Hepatocyte (in vitro differentiated cells): ENCODE measurements at regions not wholly inside any gene's neighbourhood (a gene's known extent, or its start where the extent isn't known, plus 50 kb on each side); places are given as distances from the start of the nearest gene placed in this dataset.

ENCODE experiments used
- DNase-seq: peaks from one replicate; pipeline ENCODE4 v3.0.0-alpha.2; 2016; ENCODE audit warnings: low spot score
- H2AFZ ChIP-seq: fragments of 200-600 bp; sonication (generic); 2 replicates; pipeline ENCODE4 v1.6.0; 2016; ENCODE audit warnings: antibody characterized with exemption, mild to moderate bottlenecking
- H3K27ac ChIP-seq: fragments of 200-600 bp; sonication (generic); 2 replicates; pipeline ENCODE4 v1.5.1; 2016; ENCODE audit warnings: mild to moderate bottlenecking
- H3K27me3 ChIP-seq: fragments of 200-600 bp; sonication (generic); 2 replicates; pipeline ENCODE4 v1.6.1; 2016
- H3K36me3 ChIP-seq: fragments of 200-600 bp; sonication (generic); replicated peaks from 2 replicates; pipeline ENCODE4 v1.5.1; 2016; ENCODE audit warnings: low read depth; ENCODE audit not compliant: insufficient read depth
- H3K4me1 ChIP-seq: fragments of 200-600 bp; sonication (generic); 2 replicates; pipeline ENCODE4 v1.5.1; 2016; ENCODE audit warnings: mild to moderate bottlenecking, moderate library complexity; ENCODE audit not compliant: insufficient read depth
- H3K4me2 ChIP-seq: fragments of 200-600 bp; sonication (generic); 2 replicates; pipeline ENCODE4 v1.6.0; 2016
- H3K4me3 ChIP-seq: fragments of 200-600 bp; sonication (generic); 2 replicates; pipeline ENCODE4 v1.5.1; 2016; ENCODE audit warnings: mild to moderate bottlenecking
- H3K79me2 ChIP-seq: fragments of 200-600 bp; sonication (generic); 2 replicates; pipeline ENCODE4 v1.6.0; 2017; ENCODE audit warnings: mild to moderate bottlenecking
- H3K9me2 ChIP-seq: fragments of 200-600 bp; sonication (generic); replicated peaks from 2 replicates; pipeline ENCODE4 v1.6.0; 2017; ENCODE audit warnings: mild to moderate bottlenecking; ENCODE audit not compliant: insufficient read depth
- H3K9me3 ChIP-seq: fragments of 200-600 bp; sonication (generic); 2 replicates; pipeline ENCODE4 v1.5.1; 2016; ENCODE audit warnings: low read depth, mild to moderate bottlenecking
- H4K20me1 ChIP-seq: fragments of 200-600 bp; sonication (generic); 2 replicates; pipeline ENCODE4 v1.6.0; 2016; ENCODE audit warnings: mild to moderate bottlenecking; ENCODE audit not compliant: insufficient read depth, poor library complexity, severe bottlenecking
- EZH2 ChIP-seq: fragments of 200-600 bp; sonication (generic); IDR thresholded peaks from 2 replicates; pipeline ENCODE4 v1.6.1; 2016; ENCODE audit warnings: antibody characterized with exemption, mild to moderate bottlenecking, borderline replicate concordance
- EZH2phosphoT487 ChIP-seq: fragments of 200-600 bp; sonication (generic); IDR thresholded peaks from one replicate; pipeline ENCODE4 v1.6.1; 2018; ENCODE audit warnings: antibody characterized with exemption, mild to moderate bottlenecking, low read depth, moderate library complexity; ENCODE audit not compliant: unreplicated experiment, severe bottlenecking
- WGBS: methylation state at CpG from one replicate; pipeline ENCODE4 v1.1.6; 2016; ENCODE audit warnings: low lambda C conversion rate; ENCODE audit errors: missing lambda C conversion rate; 5-methylcytosine and 5-hydroxymethylcytosine counted together
- TF ChIP-seq, protein P1 (sequence below): fragments of 200-600 bp; sonication (generic); IDR thresholded peaks from 2 replicates; pipeline ENCODE4 v1.5.1; 2016; ENCODE audit warnings: antibody characterized with exemption, mild to moderate bottlenecking; ENCODE audit not compliant: poor library complexity

- Histone ChIP-seq H3K36me3 (no peaks in the 10 kb centered on the region), H3K27me3 (no peaks in the 10 kb centered on the region), H3K4me1 (no peaks in the 10 kb centered on the region), H3K9me2 (no peaks in the 10 kb centered on the region), H3K79me2 (no peaks in the 10 kb centered on the region), H2AFZ (no peak overlapping the region), H3K4me2 (no peak overlapping the region), H4K20me1 (no peaks in the 10 kb centered on the region), H3K9me3 (no peaks in the 10 kb centered on the region), H3K4me3 (no peak overlapping the region), H3K27ac (no peak overlapping the region)
- no peak for TF ChIP-seq EZH2
- TF ChIP-seq, protein P1, sequence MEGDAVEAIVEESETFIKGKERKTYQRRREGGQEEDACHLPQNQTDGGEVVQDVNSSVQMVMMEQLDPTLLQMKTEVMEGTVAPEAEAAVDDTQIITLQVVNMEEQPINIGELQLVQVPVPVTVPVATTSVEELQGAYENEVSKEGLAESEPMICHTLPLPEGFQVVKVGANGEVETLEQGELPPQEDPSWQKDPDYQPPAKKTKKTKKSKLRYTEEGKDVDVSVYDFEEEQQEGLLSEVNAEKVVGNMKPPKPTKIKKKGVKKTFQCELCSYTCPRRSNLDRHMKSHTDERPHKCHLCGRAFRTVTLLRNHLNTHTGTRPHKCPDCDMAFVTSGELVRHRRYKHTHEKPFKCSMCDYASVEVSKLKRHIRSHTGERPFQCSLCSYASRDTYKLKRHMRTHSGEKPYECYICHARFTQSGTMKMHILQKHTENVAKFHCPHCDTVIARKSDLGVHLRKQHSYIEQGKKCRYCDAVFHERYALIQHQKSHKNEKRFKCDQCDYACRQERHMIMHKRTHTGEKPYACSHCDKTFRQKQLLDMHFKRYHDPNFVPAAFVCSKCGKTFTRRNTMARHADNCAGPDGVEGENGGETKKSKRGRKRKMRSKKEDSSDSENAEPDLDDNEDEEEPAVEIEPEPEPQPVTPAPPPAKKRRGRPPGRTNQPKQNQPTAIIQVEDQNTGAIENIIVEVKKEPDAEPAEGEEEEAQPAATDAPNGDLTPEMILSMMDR = no peak
- TF ChIP-seq EZH2phosphoT487 = no peak
- no peak for DNase-seq
Measured at GRCh38 chr6:101222007-101222406, 171.5 kb upstream of the GRIK2 start.

DNA sequence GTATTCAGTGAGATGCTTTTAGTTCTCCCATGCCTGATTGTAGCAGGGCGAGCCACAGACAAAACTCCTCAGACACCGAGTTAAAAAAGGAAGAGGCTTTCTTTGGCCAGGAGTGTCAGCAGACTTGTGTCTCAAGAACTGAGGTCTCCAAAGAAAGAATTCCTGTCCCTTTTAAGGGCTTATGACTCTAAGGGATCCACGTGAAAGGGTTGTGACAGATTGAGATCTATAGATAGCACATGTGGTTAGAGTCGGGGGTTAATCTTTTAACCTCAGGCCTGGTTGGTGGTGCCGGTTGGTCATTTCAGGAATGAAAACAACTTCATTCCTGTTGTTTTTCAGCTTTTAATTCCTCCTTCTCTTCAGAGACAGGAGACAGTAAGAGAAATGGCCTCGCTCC lies 168.8 kb upstream of the GRIK2 start:
- H2AFZ ChIP-seq = no peak overlapping the region
- no peaks in the 10 kb centered on the region for H3K9me3 ChIP-seq
- H3K4me2 ChIP-seq = no peak overlapping the region
- H3K36me3 ChIP-seq = no peaks in the 10 kb centered on the region
- 87% methylated on average over 6 of the region's 6 CpGs for WGBS
- TF ChIP-seq, protein P1 = no peak
- TF ChIP-seq EZH2 (no peak), EZH2phosphoT487 (no peak)
- no peaks in the 10 kb centered on the region for H4K20me1 ChIP-seq
- no peaks in the 10 kb centered on the region for H3K79me2 ChIP-seq
- H3K4me1 ChIP-seq = no peaks in the 10 kb centered on the region
- H3K9me2 ChIP-seq = no peaks in the 10 kb centered on the region
- no peak overlapping the region for H3K27ac ChIP-seq
- H3K4me3 ChIP-seq = no peak overlapping the region
- no peak for DNase-seq
- no peaks in the 10 kb centered on the region for H3K27me3 ChIP-seq

GRCh38 chr6:101226677-101227135 lies 166.8 kb upstream of the GRIK2 start:
- no peaks in the 10 kb centered on the region for H3K79me2 ChIP-seq
- H3K9me2 ChIP-seq = no peaks in the 10 kb centered on the region
- peak; percentile 39 for DNase-seq
- H3K27me3 ChIP-seq = no peaks in the 10 kb centered on the region
- no peak overlapping the region for H2AFZ ChIP-seq
- H3K9me3 ChIP-seq = no peaks in the 10 kb centered on the region
- no peaks in the 10 kb centered on the region for H4K20me1 ChIP-seq
- TF ChIP-seq, protein P1 = peak; percentile 30
- TF ChIP-seq EZH2 (no peak), EZH2phosphoT487 (no peak)
- no peak overlapping the region for H3K4me2 ChIP-seq
- WGBS = 61% methylated on average over 12 of the region's 12 CpGs
- H3K27ac ChIP-seq = no peak overlapping the region
- H3K36me3 ChIP-seq = no peaks in the 10 kb centered on the region
- H3K4me3 ChIP-seq = no peak overlapping the region
- no peaks in the 10 kb centered on the region for H3K4me1 ChIP-seq

- Histone ChIP-seq H3K4me2 (no peak overlapping the region), H3K9me2 (no peaks in the 10 kb centered on the region), H3K79me2 (no peaks in the 10 kb centered on the region), H3K27ac (no peak overlapping the region), H3K4me1 (no peaks in the 10 kb centered on the region), H4K20me1 (no peaks in the 10 kb centered on the region), H3K9me3 (no peaks in the 10 kb centered on the region), H2AFZ (no peak overlapping the region), H3K36me3 (no peaks in the 10 kb centered on the region), H3K27me3 (no peaks in the 10 kb centered on the region), H3K4me3 (no peak overlapping the region)
- DNase-seq = no peak
- WGBS = 94% methylated on average over 5 of the region's 5 CpGs
- TF ChIP-seq, protein P1 = no peak
- no peak for TF ChIP-seq EZH2
- TF ChIP-seq EZH2phosphoT487 = no peak
Measured at GRCh38 chr6:101230866-101231265, 162.6 kb upstream of the GRIK2 start.
